Vagina (tissue), 2 donors: ENCODE measurements at regions not wholly inside any gene's neighbourhood (a gene's known extent, or its start where the extent isn't known, plus 50 kb on each side); places are given as distances from the start of the nearest gene placed in this dataset.

Experiments used
- CTCF ChIP-seq, 3 experiments: fragments of 450-650 bp in 2 of 3; fragments of 200-600 bp in 1 of 3; sonication (generic) in 1 of 3; IDR thresholded peaks; one replicate each; pipeline ENCODE4 v1.5.1; 2017 to 2019; ENCODE audit warnings: antibody characterized with exemption in 3 of 3, mild to moderate bottlenecking in 2 of 3, moderate library complexity in 2 of 3
- POLR2A ChIP-seq, 2 donors: fragments of 450-650 bp; IDR thresholded peaks; one replicate each; pipeline ENCODE4 v1.6.1; 2017; ENCODE audit warnings: antibody characterized with exemption in 2 of 2, mild to moderate bottlenecking in 2 of 2, moderate library complexity in 2 of 2
- POLR2AphosphoS5 ChIP-seq, 2 donors: sonication (generic); formaldehyde crosslinking; IDR thresholded peaks; one replicate each; pipeline ENCODE4 v1.9.0; 2017; ENCODE audit warnings: antibody characterized with exemption in 2 of 2, mild to moderate bottlenecking in 2 of 2, low read depth in 1 of 2; ENCODE audit not compliant: insufficient read depth in 1 of 2

- TF ChIP-seq CTCF (IDR thresholded peaks at IDR 0.05) = no peak
- no peak for TF ChIP-seq POLR2AphosphoS5 (IDR thresholded peaks at IDR 0.05; ENCODE audit: insufficient read depth in 1 of 2, low read depth in 1 of 2)
- TF ChIP-seq POLR2A (IDR thresholded peaks at IDR 0.05) = no peak
These were observed 131.5 kb downstream of the SNX18 start for GRCh38 chr5:54649041-54649504.
